ENCODE measurements at regions not wholly inside any gene's neighbourhood (a gene's known extent, or its start where the extent isn't known, plus 50 kb on each side); places are given as distances from the start of the nearest gene placed in this dataset.
A peak's percentile ranks its signal among the peaks of the same experiment; 100 is the strongest.

- DNase-seq (ENCODE audit: low read depth in 2 of 2): peak; percentile 87 to 93
- Histone ChIP-seq H3K4me1 (ENCODE audit: control insufficient read depth, extremely low read depth, insufficient read depth, low read length) (peaks cover 18% of the 10 kb centered on the region), H3K27me3 (ENCODE audit: control insufficient read depth, insufficient read depth, low read length) (no peaks in the 10 kb centered on the region), H3K9me3 (ENCODE audit: control insufficient read depth, insufficient read depth, low read depth, low read length) (no peaks in the 10 kb centered on the region), H3K36me3 (ENCODE audit: control insufficient read depth, insufficient read depth, low read length) (no peaks in the 10 kb centered on the region), H2AFZ (ENCODE audit: low read length) (no peak overlapping the region), H3K79me2 (ENCODE audit: control insufficient read depth, insufficient read depth, low read length) (no peaks in the 10 kb centered on the region), H4K20me1 (ENCODE audit: control insufficient read depth, extremely low read depth, insufficient read depth, low read length) (no peaks in the 10 kb centered on the region), H3K27ac (ENCODE audit: insufficient read depth, low read length) (no peak overlapping the region), H3K9ac (ENCODE audit: insufficient read depth, low read length) (no peak overlapping the region), H3K4me2 (ENCODE audit: extremely low read depth, insufficient read depth, low read length) (peak overlapping the region; percentile 73), H3K4me3 (replicated peaks in 1 of 4; ENCODE audit: control extremely low read depth in 1 of 4, insufficient read depth in 1 of 4, low read depth in 3 of 4, low read length in 4 of 4) (no peak overlapping the region)
- TF ChIP-seq CTCF (conservative IDR thresholded peaks at IDR 0.05 in 1 of 2, IDR thresholded peaks at IDR 0.05 in 1 of 2; ENCODE audit: low read depth in 1 of 2, low read length in 2 of 2): no peak
- no peak for TF ChIP-seq EZH2 (IDR thresholded peaks at IDR 0.05; ENCODE audit: low read length, missing control alignments)
Observed at GRCh38 chr9:86731511-86732063, 215.7 kb downstream of the GAS1 start.

- Histone ChIP-seq H3K4me1 (ENCODE audit: control insufficient read depth, extremely low read depth, insufficient read depth, low read length) (peaks cover 18% of the 10 kb centered on the region), H3K4me2 (ENCODE audit: extremely low read depth, insufficient read depth, low read length) (no peak overlapping the region), H3K27me3 (ENCODE audit: control insufficient read depth, insufficient read depth, low read length) (no peaks in the 10 kb centered on the region), H3K9me3 (ENCODE audit: control insufficient read depth, insufficient read depth, low read depth, low read length) (no peaks in the 10 kb centered on the region), H3K4me3 (replicated peaks in 1 of 4; ENCODE audit: control extremely low read depth in 1 of 4, insufficient read depth in 1 of 4, low read depth in 3 of 4, low read length in 4 of 4) (no peak overlapping the region), H3K79me2 (ENCODE audit: control insufficient read depth, insufficient read depth, low read length) (no peaks in the 10 kb centered on the region), H4K20me1 (ENCODE audit: control insufficient read depth, extremely low read depth, insufficient read depth, low read length) (no peaks in the 10 kb centered on the region), H3K27ac (ENCODE audit: insufficient read depth, low read length) (no peak overlapping the region), H2AFZ (ENCODE audit: low read length) (no peak overlapping the region), H3K36me3 (ENCODE audit: control insufficient read depth, insufficient read depth, low read length) (no peaks in the 10 kb centered on the region), H3K9ac (ENCODE audit: insufficient read depth, low read length) (no peak overlapping the region)
- TF ChIP-seq CTCF (conservative IDR thresholded peaks at IDR 0.05 in 1 of 2, IDR thresholded peaks at IDR 0.05 in 1 of 2; ENCODE audit: low read depth in 1 of 2, low read length in 2 of 2): no peak
- no peak for TF ChIP-seq EZH2 (IDR thresholded peaks at IDR 0.05; ENCODE audit: low read length, missing control alignments)
- DNase-seq (ENCODE audit: low read depth in 2 of 2): peak; percentile 35 to 39
Observed at GRCh38 chr9:86730163-86730928, 217.0 kb downstream of the GAS1 start.

- H3K4me2 ChIP-seq (ENCODE audit: extremely low read depth, insufficient read depth, low read length): no peak overlapping the region
- H3K9ac ChIP-seq (ENCODE audit: insufficient read depth, low read length): no peak overlapping the region
- no peak overlapping the region for H2AFZ ChIP-seq (ENCODE audit: low read length)
- H3K4me1 ChIP-seq (ENCODE audit: control insufficient read depth, extremely low read depth, insufficient read depth, low read length): peaks cover 15% of the 10 kb centered on the region
- H3K27ac ChIP-seq (ENCODE audit: insufficient read depth, low read length): no peak overlapping the region
- no peak for DNase-seq (ENCODE audit: low read depth in 2 of 2)
- no peaks in the 10 kb centered on the region for H3K9me3 ChIP-seq (ENCODE audit: control insufficient read depth, insufficient read depth, low read depth, low read length)
- no peaks in the 10 kb centered on the region for H3K79me2 ChIP-seq (ENCODE audit: control insufficient read depth, insufficient read depth, low read length)
- TF ChIP-seq EZH2 (IDR thresholded peaks at IDR 0.05; ENCODE audit: low read length, missing control alignments) (no peak), CTCF (conservative IDR thresholded peaks at IDR 0.05 in 1 of 2, IDR thresholded peaks at IDR 0.05 in 1 of 2; ENCODE audit: low read depth in 1 of 2, low read length in 2 of 2) (no peak)
- H3K36me3 ChIP-seq (ENCODE audit: control insufficient read depth, insufficient read depth, low read length): no peaks in the 10 kb centered on the region
- H3K4me3 ChIP-seq (replicated peaks in 1 of 4; ENCODE audit: control extremely low read depth in 1 of 4, insufficient read depth in 1 of 4, low read depth in 3 of 4, low read length in 4 of 4): no peak overlapping the region
- no peaks in the 10 kb centered on the region for H4K20me1 ChIP-seq (ENCODE audit: control insufficient read depth, extremely low read depth, insufficient read depth, low read length)
- H3K27me3 ChIP-seq (ENCODE audit: control insufficient read depth, insufficient read depth, low read length): no peaks in the 10 kb centered on the region
Observed at GRCh38 chr9:86724529-86724928, 222.8 kb downstream of the GAS1 start.

Data from fibroblast of lung (primary cell).